IMR-90 (cell line): ENCODE measurements at regions not wholly inside any gene's neighbourhood (a gene's known extent, or its start where the extent isn't known, plus 50 kb on each side); places are given as distances from the start of the nearest gene placed in this dataset.

Experiments used
- ATAC-seq: fragments of 200-7000 bp; cut with Tn5 transposase; 2 replicates; pipeline ENCODE4 v1.9.1; 2020; ENCODE audit warnings: low read depth, mild to moderate bottlenecking, moderate library complexity
- BruUV-seq: library from RNA; stranded (reverse); fragments of 400-500 nt; replicated peaks from 2 replicates; lab custom pipeline; 2021; lab: Mats Ljungman, UMichigan
- CTCF ChIA-PET: fragments of 300-600 bp; formaldehyde crosslinking; extraction: SDS; loops from one replicate; lab custom pipeline; 2021; ENCODE audit warnings: antibody characterized with exemption; lab: Yijun Ruan, JAX
- POLR2A ChIA-PET: fragments of 300-600 bp; sonication (Branson Sonifier 250); formaldehyde crosslinking; loops from one replicate; lab custom pipeline; 2022; ENCODE audit warnings: antibody characterized with exemption; ENCODE audit not compliant: unreplicated experiment; lab: Charles Lee
- DNase-seq: peaks from one replicate; pipeline ENCODE4 v3.0.0; 2013
- H2AFZ ChIP-seq: replicated peaks from 2 replicates; pipeline ENCODE3; 2013; ENCODE audit warnings: low read length, mild to moderate bottlenecking; ENCODE audit not compliant: poor library complexity
- H2AK5ac ChIP-seq: 2 replicates; pipeline ENCODE4 v1.6.1; 2013; ENCODE audit warnings: low read depth, low read length, inconsistent platforms
- H2AK9ac ChIP-seq: replicated peaks from 2 replicates; pipeline ENCODE3; 2013; ENCODE audit warnings: mild to moderate bottlenecking, low read depth, low read length, moderate library complexity; ENCODE audit not compliant: poor library complexity
- H2BK120ac ChIP-seq: 2 replicates; pipeline ENCODE4 v1.6.1; 2013; ENCODE audit warnings: low read depth, low read length, inconsistent platforms
- H2BK15ac ChIP-seq: 3 replicates; pipeline ENCODE4 v1.6.1; 2013; ENCODE audit warnings: low read depth, low read length, inconsistent platforms
- H2BK20ac ChIP-seq: 2 replicates; pipeline ENCODE4 v1.6.1; 2013; ENCODE audit warnings: low read depth, mild to moderate bottlenecking, inconsistent platforms, low read length, moderate library complexity
- H2BK5ac ChIP-seq: 2 replicates; pipeline ENCODE4 v1.6.1; 2013; ENCODE audit warnings: mild to moderate bottlenecking, low read depth, low read length, inconsistent platforms; ENCODE audit not compliant: poor library complexity, severe bottlenecking
- H3K14ac ChIP-seq: replicated peaks from 2 replicates; pipeline ENCODE4 v1.6.1; 2013; ENCODE audit warnings: low read depth, low read length, inconsistent platforms
- H3K18ac ChIP-seq: 2 replicates; pipeline ENCODE4 v1.6.1; 2013; ENCODE audit warnings: low read depth, low read length, control low read depth
- H3K23ac ChIP-seq: 2 replicates; pipeline ENCODE4 v1.6.1; 2013; ENCODE audit warnings: low read depth, low read length, inconsistent platforms
- H3K27ac ChIP-seq: 2 replicates; pipeline ENCODE4 v1.5.1; 2013; ENCODE audit warnings: mild to moderate bottlenecking, control low read depth, low read length; ENCODE audit not compliant: insufficient read depth
- H3K27me3 ChIP-seq: 2 replicates; pipeline ENCODE4 v1.6.1; 2013; ENCODE audit warnings: low read length; ENCODE audit not compliant: control insufficient read depth, insufficient read depth
- H3K36me3 ChIP-seq: 2 replicates; pipeline ENCODE4 v1.6.1; 2013; ENCODE audit warnings: low read length, mixed read lengths; ENCODE audit not compliant: control insufficient read depth, insufficient read depth
- H3K4ac ChIP-seq: 2 replicates; pipeline ENCODE4 v1.6.1; 2013; ENCODE audit warnings: low read depth, low read length, inconsistent platforms
- H3K4me1 ChIP-seq: 2 replicates; pipeline ENCODE4 v1.6.1; 2013; ENCODE audit warnings: low read length, mixed read lengths; ENCODE audit not compliant: control insufficient read depth, insufficient read depth
- H3K4me2 ChIP-seq: 2 replicates; pipeline ENCODE4 v1.6.1; 2013; ENCODE audit warnings: low read depth, mild to moderate bottlenecking, control low read depth, low read length, moderate library complexity
- H3K4me3 ChIP-seq: 2 replicates; pipeline ENCODE4 v1.5.1; 2013; ENCODE audit warnings: low read depth, mild to moderate bottlenecking, control low read depth, low read length, moderate library complexity; ENCODE audit not compliant: insufficient read depth
- H3K56ac ChIP-seq: 2 replicates; pipeline ENCODE4 v1.6.1; 2013; ENCODE audit warnings: low read length, inconsistent platforms; ENCODE audit not compliant: insufficient read depth; ENCODE audit errors: extremely low read depth
- H3K79me1 ChIP-seq, 2 experiments: 2 replicates each; pipeline ENCODE4 v1.6.1; 2013; ENCODE audit warnings: low read length in 2 of 2, inconsistent platforms in 1 of 2, low read depth in 1 of 2
- H3K9ac ChIP-seq: 2 replicates; pipeline ENCODE4 v1.6.1; 2013; ENCODE audit warnings: low read depth, low read length, control low read depth
- H3K9me1 ChIP-seq: 2 replicates; pipeline ENCODE4 v1.6.1; 2013; ENCODE audit warnings: low read length, inconsistent platforms; ENCODE audit not compliant: insufficient read depth
- H3K9me3 ChIP-seq: 2 replicates; pipeline ENCODE4 v1.6.1; 2013; ENCODE audit warnings: low read length; ENCODE audit not compliant: control insufficient read depth, insufficient read depth
- H4K20me1 ChIP-seq: 2 replicates; pipeline ENCODE4 v1.6.1; 2013; ENCODE audit warnings: low read length, inconsistent platforms; ENCODE audit not compliant: insufficient read depth
- H4K5ac ChIP-seq: 2 replicates; pipeline ENCODE4 v1.6.1; 2013; ENCODE audit warnings: mild to moderate bottlenecking, low read depth, low read length, control low read depth
- H4K8ac ChIP-seq, 2 experiments: 2 replicates each; pipeline ENCODE4 v1.6.1; 2013; ENCODE audit warnings: low read depth in 2 of 2, low read length in 2 of 2, control low read depth in 1 of 2, inconsistent platforms in 1 of 2
- H4K91ac ChIP-seq: 2 replicates; pipeline ENCODE4 v1.6.1; 2013; ENCODE audit warnings: low read depth, low read length, inconsistent platforms; ENCODE audit not compliant: insufficient read depth
- BHLHE40 ChIP-seq: fragments of 150-350 bp; IDR thresholded peaks from 2 replicates; pipeline ENCODE4 v1.6.1; 2016; ENCODE audit warnings: mild to moderate bottlenecking, low read depth, low read length
- CEBPB ChIP-seq: IDR thresholded peaks from 2 replicates; pipeline ENCODE4 v1.6.1; 2012; ENCODE audit warnings: low read depth, low read length, improper control_type of control experiment
- CHD1 ChIP-seq: IDR thresholded peaks from 2 replicates; pipeline ENCODE4 v1.6.1; 2012; ENCODE audit warnings: low read depth, low read length, improper control_type of control experiment
- ELK1 ChIP-seq: fragments of 150-350 bp; IDR thresholded peaks from 2 replicates; pipeline ENCODE4 v1.6.1; 2016; ENCODE audit warnings: low read depth, mild to moderate bottlenecking, low read length, moderate library complexity, borderline replicate concordance
- FOS ChIP-seq: fragments of 150-350 bp; IDR thresholded peaks from 2 replicates; pipeline ENCODE4 v1.6.1; 2016; ENCODE audit warnings: low read depth, low read length
- MAFK ChIP-seq: IDR thresholded peaks from 2 replicates; pipeline ENCODE4 v1.6.1; 2012; ENCODE audit warnings: low read depth, low read length, improper control_type of control experiment
- MAZ ChIP-seq: IDR thresholded peaks from 2 replicates; pipeline ENCODE4 v1.6.1; 2012; ENCODE audit warnings: low read depth, mild to moderate bottlenecking, low read length, improper control_type of control experiment, moderate library complexity, borderline replicate concordance
- MXI1 ChIP-seq: IDR thresholded peaks from 2 replicates; pipeline ENCODE4 v1.6.1; 2012; ENCODE audit warnings: low read depth, mild to moderate bottlenecking, low read length, moderate library complexity, borderline replicate concordance
- NFE2L2 ChIP-seq: fragments of 150-350 bp; IDR thresholded peaks from 2 replicates; pipeline ENCODE4 v1.6.1; 2016; ENCODE audit warnings: low read depth, mild to moderate bottlenecking, low read length
- POLR2A ChIP-seq: IDR thresholded peaks from 2 replicates; pipeline ENCODE4 v1.6.1; 2012; ENCODE audit warnings: mild to moderate bottlenecking, low read depth, low read length
- RAD21 ChIP-seq: IDR thresholded peaks from 2 replicates; pipeline ENCODE4 v1.6.1; 2012; ENCODE audit warnings: low read length, improper control_type of control experiment
- RCOR1 ChIP-seq: IDR thresholded peaks from 2 replicates; pipeline ENCODE4 v1.6.1; 2012; ENCODE audit warnings: mild to moderate bottlenecking, low read length, improper control_type of control experiment; ENCODE audit not compliant: insufficient replicate concordance
- RFX5 ChIP-seq: IDR thresholded peaks from 2 replicates; pipeline ENCODE4 v1.8.0; 2012; ENCODE audit warnings: low read depth, mild to moderate bottlenecking, low read length, moderate library complexity
- SMC3 ChIP-seq: fragments of 150-350 bp; IDR thresholded peaks from 2 replicates; pipeline ENCODE4 v1.6.1; 2016; ENCODE audit warnings: low read depth, mild to moderate bottlenecking, antibody characterized with exemption, low read length, moderate library complexity
- WGBS, 2 experiments: methylation state at CpG; one replicate each; pipeline versions ENCODE4 v1.1.5 to v1.1.7; 2013; ENCODE audit warnings: missing lambda C conversion rate in 2 of 2; ENCODE audit not compliant: insufficient read length in 1 of 2; ENCODE audit errors: extremely low coverage in 2 of 2; 5-methylcytosine and 5-hydroxymethylcytosine counted together
- dilution Hi-C: fragments of 300-500 bp; cut with HindIII; formaldehyde crosslinking; loops from one replicate; pipeline ENCODE4 v1.14.3; 2018; ENCODE audit warnings: low sequenced_read_pairs; ENCODE audit not compliant: unreplicated experiment
- in situ Hi-C: fragments of 300-500 bp; cut with MboI; formaldehyde crosslinking; loops from 3 replicates; pipeline ENCODE4 v1.14.3; 2019; ENCODE audit warnings: low sequenced_read_pairs, inconsistent platforms, mixed read lengths
- intact Hi-C: fragments of 100-400 bp; cut with micrococcal nuclease; formaldehyde crosslinking; loops from 2 replicates; pipeline ENCODE4 v1.10.0; 2022
- TF ChIP-seq, protein P1 (sequence below): fragments of 150-350 bp; IDR thresholded peaks from 2 replicates; pipeline ENCODE4 v1.6.1; 2017; ENCODE audit warnings: mild to moderate bottlenecking, antibody characterized with exemption, low read length, low read depth
- TF ChIP-seq, protein P2 (sequence below): conservative IDR thresholded peaks from 2 replicates; pipeline ENCODE4 v1.5.1; 2012; ENCODE audit warnings: mild to moderate bottlenecking, low read depth, low read length, improper control_type of control experiment

DNA sequence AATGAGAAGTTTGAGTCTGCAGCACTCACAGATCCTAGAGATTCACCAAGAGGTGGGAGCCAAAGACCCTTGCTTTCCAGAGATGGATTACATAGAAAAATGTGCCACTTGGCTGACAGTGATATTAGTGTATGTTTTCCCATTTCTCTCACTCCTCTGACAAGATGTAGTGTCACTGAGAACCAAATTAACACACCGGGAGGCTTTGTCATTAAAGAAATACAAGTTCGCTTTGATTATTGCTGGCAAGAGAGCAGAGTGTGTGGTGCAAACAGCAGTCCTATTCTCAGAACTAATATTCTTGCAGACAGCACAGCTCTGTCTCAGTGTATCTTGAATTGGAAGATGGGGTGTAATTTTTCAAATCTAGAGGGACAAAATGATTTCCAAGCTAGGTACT, 171.6 kb upstream of the SETBP1 start:
- no peak overlapping the region for H3K56ac ChIP-seq
- POLR2A ChIA-PET: no interaction called here
- no peak overlapping the region for H3K23ac ChIP-seq
- no peak overlapping the region for H3K9ac ChIP-seq
- no peaks in the 10 kb centered on the region for H3K36me3 ChIP-seq
- no TSS peak for BruUV-seq
- H4K8ac ChIP-seq: no peak overlapping the region
- TF ChIP-seq, protein P1, sequence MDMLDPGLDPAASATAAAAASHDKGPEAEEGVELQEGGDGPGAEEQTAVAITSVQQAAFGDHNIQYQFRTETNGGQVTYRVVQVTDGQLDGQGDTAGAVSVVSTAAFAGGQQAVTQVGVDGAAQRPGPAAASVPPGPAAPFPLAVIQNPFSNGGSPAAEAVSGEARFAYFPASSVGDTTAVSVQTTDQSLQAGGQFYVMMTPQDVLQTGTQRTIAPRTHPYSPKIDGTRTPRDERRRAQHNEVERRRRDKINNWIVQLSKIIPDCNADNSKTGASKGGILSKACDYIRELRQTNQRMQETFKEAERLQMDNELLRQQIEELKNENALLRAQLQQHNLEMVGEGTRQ: no peak
- TF ChIP-seq POLR2A (no peak), SMC3 (no peak), ELK1 (no peak), CHD1 (no peak), MAZ (no peak), MXI1 (no peak), NFE2L2 (no peak), CEBPB (no peak), BHLHE40 (no peak), MAFK (no peak), RCOR1 (no peak), RAD21 (no peak), RFX5 (no peak), FOS (no peak)
- TF ChIP-seq, protein P2, sequence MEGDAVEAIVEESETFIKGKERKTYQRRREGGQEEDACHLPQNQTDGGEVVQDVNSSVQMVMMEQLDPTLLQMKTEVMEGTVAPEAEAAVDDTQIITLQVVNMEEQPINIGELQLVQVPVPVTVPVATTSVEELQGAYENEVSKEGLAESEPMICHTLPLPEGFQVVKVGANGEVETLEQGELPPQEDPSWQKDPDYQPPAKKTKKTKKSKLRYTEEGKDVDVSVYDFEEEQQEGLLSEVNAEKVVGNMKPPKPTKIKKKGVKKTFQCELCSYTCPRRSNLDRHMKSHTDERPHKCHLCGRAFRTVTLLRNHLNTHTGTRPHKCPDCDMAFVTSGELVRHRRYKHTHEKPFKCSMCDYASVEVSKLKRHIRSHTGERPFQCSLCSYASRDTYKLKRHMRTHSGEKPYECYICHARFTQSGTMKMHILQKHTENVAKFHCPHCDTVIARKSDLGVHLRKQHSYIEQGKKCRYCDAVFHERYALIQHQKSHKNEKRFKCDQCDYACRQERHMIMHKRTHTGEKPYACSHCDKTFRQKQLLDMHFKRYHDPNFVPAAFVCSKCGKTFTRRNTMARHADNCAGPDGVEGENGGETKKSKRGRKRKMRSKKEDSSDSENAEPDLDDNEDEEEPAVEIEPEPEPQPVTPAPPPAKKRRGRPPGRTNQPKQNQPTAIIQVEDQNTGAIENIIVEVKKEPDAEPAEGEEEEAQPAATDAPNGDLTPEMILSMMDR: no peak
- intact Hi-C loops: no loop called here
- no CpG with 5 or more reads among the region's 2 CpGs for WGBS, 2 experiments
- no peak overlapping the region for H2AFZ ChIP-seq
- in situ Hi-C loops: no loop called here
- H4K91ac ChIP-seq: no peak overlapping the region
- no peaks in the 10 kb centered on the region for H3K27me3 ChIP-seq
- no peak for DNase-seq
- H3K18ac ChIP-seq: no peak overlapping the region
- no peak overlapping the region for H3K4me3 ChIP-seq
- H3K4me2 ChIP-seq: no peak overlapping the region
- H3K4ac ChIP-seq: no peak overlapping the region
- H3K14ac ChIP-seq: no peak overlapping the region
- H3K27ac ChIP-seq: no peak overlapping the region
- dilution Hi-C loops: no loop called here
- H2AK5ac ChIP-seq: no peak overlapping the region
- H2BK120ac ChIP-seq: no peak overlapping the region
- no peak for ATAC-seq
- no peaks in the 10 kb centered on the region for H3K9me3 ChIP-seq
- CTCF ChIA-PET: no interaction called here
- H2BK15ac ChIP-seq: no peak overlapping the region
- H3K4me1 ChIP-seq: no peaks in the 10 kb centered on the region
- no peak overlapping the region for H4K5ac ChIP-seq
- no peak overlapping the region for H2BK5ac ChIP-seq
- no peaks in the 10 kb centered on the region for H4K20me1 ChIP-seq
- H2BK20ac ChIP-seq: no peak overlapping the region
- no peak overlapping the region for H2AK9ac ChIP-seq
- H3K9me1 ChIP-seq: no peaks in the 10 kb centered on the region
- no peaks in the 10 kb centered on the region for H3K79me1 ChIP-seq
